ENCODE measurements at regions not wholly inside any gene's neighbourhood (a gene's known extent, or its start where the extent isn't known, plus 50 kb on each side); places are given as distances from the start of the nearest gene placed in this dataset.

- intact Hi-C loops (cut with micrococcal nuclease), result no loop called here
- no TSS peak for BruUV-seq (replicated peaks)
- Histone ChIP-seq H4K5ac (ENCODE audit: low read depth, low read length) (no peak overlapping the region), H4K91ac (ENCODE audit: insufficient read depth, low read depth, low read length) (no peak overlapping the region), H3K9ac (ENCODE audit: low read depth, low read length) (no peak overlapping the region), H3K9me1 (ENCODE audit: insufficient read depth, low read length) (no peaks in the 10 kb centered on the region), H2AK9ac (replicated peaks; ENCODE audit: low read depth, low read length, poor library complexity) (no peak overlapping the region), H3K9me3 (ENCODE audit: control insufficient read depth, insufficient read depth, low read length) (no peaks in the 10 kb centered on the region; the same call in 1 of the 2 replicates), H4K8ac (ENCODE audit: low read depth in 2 of 2, low read length in 2 of 2) (no peak overlapping the region), H2AFZ (replicated peaks; ENCODE audit: low read length, poor library complexity) (no peak overlapping the region), H3K27ac (ENCODE audit: insufficient read depth, low read length) (no peak overlapping the region), H3K4ac (ENCODE audit: low read depth, low read length) (no peak overlapping the region), H3K18ac (ENCODE audit: low read depth, low read length) (no peak overlapping the region), H3K4me1 (ENCODE audit: control insufficient read depth, insufficient read depth, low read length) (no peaks in the 10 kb centered on the region), H3K27me3 (ENCODE audit: control insufficient read depth, insufficient read depth, low read length) (peaks cover 49% of the 10 kb centered on the region), H2AK5ac (ENCODE audit: low read depth, low read length) (no peak overlapping the region), H4K20me1 (ENCODE audit: insufficient read depth, low read length) (no peaks in the 10 kb centered on the region), H3K14ac (replicated peaks; ENCODE audit: low read depth, low read length) (no peak overlapping the region), H2BK120ac (ENCODE audit: low read depth, low read length) (no peak overlapping the region), H3K4me3 (ENCODE audit: insufficient read depth, low read depth, low read length) (no peak overlapping the region), H2BK5ac (ENCODE audit: low read depth, low read length, poor library complexity, severe bottlenecking) (no peak overlapping the region), H2BK20ac (ENCODE audit: low read depth, low read length) (no peak overlapping the region), H3K4me2 (ENCODE audit: low read depth, low read length) (no peak overlapping the region), H3K36me3 (ENCODE audit: control insufficient read depth, insufficient read depth, low read length) (no peaks in the 10 kb centered on the region), H3K56ac (ENCODE audit: extremely low read depth, insufficient read depth, low read length) (no peak overlapping the region), H3K23ac (ENCODE audit: low read depth, low read length) (no peak overlapping the region), H2BK15ac (ENCODE audit: low read depth, low read length) (no peak overlapping the region), H3K79me1 (ENCODE audit: low read depth in 1 of 2, low read length in 2 of 2) (no peaks in the 10 kb centered on the region)
- ATAC-seq (ENCODE audit: low read depth), result no peak
- ChIA-PET POLR2A (ENCODE audit: unreplicated experiment) (no interaction called here), CTCF (interaction anchor here (0.9 kb wide), 1 partner anchor 14 kb away, joined by 3 read pairs; no protein-coding TSS in a partner anchor)
- WGBS, 2 experiments (ENCODE audit: extremely low coverage in 2 of 2, insufficient read length in 1 of 2), result 71% methylated on average over 2 of the region's 5 CpGs; no CpG with 5 or more reads in 1 of the 2 experiments
- no peak for DNase-seq
- in situ Hi-C loops (cut with MboI; ENCODE audit: low sequenced_read_pairs), result no loop called here
- TF ChIP-seq RCOR1 (IDR thresholded peaks at IDR 0.05; ENCODE audit: insufficient replicate concordance, low read length) (no peak), MAZ (IDR thresholded peaks at IDR 0.05; ENCODE audit: borderline replicate concordance, low read depth, low read length) (no peak), USF2 (IDR thresholded peaks at IDR 0.05; ENCODE audit: low read depth, low read length) (no peak), CHD1 (IDR thresholded peaks at IDR 0.05; ENCODE audit: low read depth, low read length) (no peak)
- dilution Hi-C loops (cut with HindIII; ENCODE audit: low sequenced_read_pairs, unreplicated experiment), result no loop called here
Measured at GRCh38 chr11:13101644-13102512, 92.8 kb downstream of the RASSF10 start.

Measured in IMR-90 (cell line).